ENCODE measurements at regions not wholly inside any gene's neighbourhood (a gene's known extent, or its start where the extent isn't known, plus 50 kb on each side); places are given as distances from the start of the nearest gene placed in this dataset.

DNA sequence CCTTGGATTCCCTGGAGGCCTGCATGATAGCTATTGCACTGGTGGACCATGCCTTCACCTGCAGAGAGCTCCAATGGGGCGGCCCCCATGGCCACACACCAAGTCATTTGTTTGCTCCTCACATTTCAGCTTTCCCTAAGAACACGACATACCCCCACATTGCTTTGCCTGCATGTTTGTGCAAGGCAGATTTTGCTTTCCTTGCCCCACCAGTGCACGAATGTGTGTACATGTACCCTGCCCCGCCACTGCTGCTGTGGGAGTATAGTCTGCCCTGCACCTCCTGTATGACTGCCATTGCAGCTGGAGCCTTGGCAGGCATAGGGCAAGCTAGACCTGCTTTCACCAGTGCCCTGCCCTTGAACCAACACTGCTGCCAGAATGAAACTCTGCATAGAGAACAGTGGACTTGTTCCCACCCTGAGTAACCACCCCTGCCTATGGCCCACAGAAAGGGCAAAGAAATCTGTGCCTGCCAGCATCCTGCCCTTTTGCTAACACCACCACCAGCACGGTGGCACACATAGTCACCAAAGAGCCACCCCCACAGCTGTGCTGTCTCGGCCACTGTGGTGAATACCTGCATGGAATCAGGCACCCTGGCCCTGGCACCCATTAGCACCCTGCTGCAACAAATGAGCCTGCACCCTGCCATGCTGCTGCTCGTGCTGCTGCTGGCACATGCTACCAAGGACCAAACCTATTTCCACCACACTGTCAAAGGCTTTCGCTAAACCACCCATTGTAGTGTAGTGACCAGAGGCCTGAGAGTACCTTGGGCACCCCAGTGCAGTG, 661.7 kb upstream of the FAM241A start:
- TF ChIP-seq POLR2AphosphoS5 (IDR thresholded peaks at IDR 0.05) (no peak), EP300 (IDR thresholded peaks at IDR 0.05) (no peak)
- TF ChIP-seq, protein P1, sequence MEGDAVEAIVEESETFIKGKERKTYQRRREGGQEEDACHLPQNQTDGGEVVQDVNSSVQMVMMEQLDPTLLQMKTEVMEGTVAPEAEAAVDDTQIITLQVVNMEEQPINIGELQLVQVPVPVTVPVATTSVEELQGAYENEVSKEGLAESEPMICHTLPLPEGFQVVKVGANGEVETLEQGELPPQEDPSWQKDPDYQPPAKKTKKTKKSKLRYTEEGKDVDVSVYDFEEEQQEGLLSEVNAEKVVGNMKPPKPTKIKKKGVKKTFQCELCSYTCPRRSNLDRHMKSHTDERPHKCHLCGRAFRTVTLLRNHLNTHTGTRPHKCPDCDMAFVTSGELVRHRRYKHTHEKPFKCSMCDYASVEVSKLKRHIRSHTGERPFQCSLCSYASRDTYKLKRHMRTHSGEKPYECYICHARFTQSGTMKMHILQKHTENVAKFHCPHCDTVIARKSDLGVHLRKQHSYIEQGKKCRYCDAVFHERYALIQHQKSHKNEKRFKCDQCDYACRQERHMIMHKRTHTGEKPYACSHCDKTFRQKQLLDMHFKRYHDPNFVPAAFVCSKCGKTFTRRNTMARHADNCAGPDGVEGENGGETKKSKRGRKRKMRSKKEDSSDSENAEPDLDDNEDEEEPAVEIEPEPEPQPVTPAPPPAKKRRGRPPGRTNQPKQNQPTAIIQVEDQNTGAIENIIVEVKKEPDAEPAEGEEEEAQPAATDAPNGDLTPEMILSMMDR (IDR thresholded peaks at IDR 0.05): no peak

Data from suprapubic skin (tissue), 4 donors.